ENCODE measurements at regions not wholly inside any gene's neighbourhood (a gene's known extent, or its start where the extent isn't known, plus 50 kb on each side); places are given as distances from the start of the nearest gene placed in this dataset.
A peak's percentile ranks its signal among the peaks of the same experiment; 100 is the strongest.
"Not testable (repeated sequence)": the region's sequence is repeated elsewhere in the genome, so short reads cannot be mapped to it uniquely, and the experiment has no call there.

DNA sequence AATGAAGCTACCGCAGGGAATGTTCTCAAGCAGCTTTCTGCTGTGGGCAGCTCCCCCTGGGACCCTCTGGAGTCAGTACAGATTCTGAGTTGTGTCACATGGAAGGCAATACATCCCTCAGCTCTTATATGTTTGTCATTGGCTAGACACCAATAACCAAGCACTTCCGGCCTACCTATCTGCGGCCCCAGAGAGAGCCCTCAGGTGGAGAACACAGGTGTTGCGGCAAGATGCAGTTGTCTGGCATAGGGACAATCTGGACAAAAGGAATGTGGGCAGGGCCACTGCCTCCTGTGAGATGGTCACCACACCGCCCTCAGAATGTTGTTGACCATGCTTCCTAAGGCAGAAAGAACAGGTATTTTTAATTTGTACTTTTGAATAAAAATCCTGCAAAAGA is 118.7 kb downstream of the BRMS1L start:
- DNase-seq (ENCODE audit: low read depth, low spot score) = no peak

DNA sequence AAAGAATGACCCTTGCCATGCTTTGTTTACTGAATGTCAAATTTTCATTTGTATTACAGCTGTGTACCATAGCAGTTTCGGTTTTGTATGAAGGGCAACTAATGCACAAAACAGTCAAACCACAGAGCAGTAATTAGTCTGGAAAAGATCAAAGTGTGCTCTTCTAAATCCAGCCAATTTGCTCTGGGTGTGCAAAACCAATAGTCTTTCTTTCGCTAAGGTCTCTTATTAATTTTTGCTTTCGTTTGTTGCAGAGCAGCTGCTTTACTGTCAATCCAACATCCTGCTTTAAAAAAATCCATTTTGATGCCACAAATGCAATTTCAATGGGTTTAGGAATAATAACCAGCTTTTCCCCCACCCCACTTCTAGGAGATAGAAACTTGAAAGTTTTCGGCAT is 114.2 kb downstream of the BRMS1L start:
- peak; percentile 43 for DNase-seq (ENCODE audit: low read depth, low spot score)

DNA sequence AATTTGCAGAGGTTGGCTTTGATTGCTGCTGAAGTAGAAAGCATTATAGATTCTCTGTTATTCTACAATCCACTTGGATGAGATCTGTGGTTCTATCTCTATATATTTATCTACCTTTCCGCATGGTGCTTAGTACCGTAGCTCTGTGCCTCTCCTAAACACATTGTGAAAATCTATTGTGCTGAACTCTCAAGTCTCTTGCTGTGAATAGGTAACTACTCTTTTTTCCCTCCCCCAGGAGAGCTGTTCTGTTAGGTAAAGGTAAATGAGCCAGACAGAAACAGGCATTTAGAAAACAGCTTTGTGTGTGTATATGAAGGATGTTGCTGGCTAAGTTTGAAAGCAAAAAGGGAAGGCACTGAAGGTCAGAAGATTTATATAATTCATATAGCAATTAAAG is 112.6 kb downstream of the BRMS1L start:
- DNase-seq (ENCODE audit: low read depth, low spot score) = no peak

DNA sequence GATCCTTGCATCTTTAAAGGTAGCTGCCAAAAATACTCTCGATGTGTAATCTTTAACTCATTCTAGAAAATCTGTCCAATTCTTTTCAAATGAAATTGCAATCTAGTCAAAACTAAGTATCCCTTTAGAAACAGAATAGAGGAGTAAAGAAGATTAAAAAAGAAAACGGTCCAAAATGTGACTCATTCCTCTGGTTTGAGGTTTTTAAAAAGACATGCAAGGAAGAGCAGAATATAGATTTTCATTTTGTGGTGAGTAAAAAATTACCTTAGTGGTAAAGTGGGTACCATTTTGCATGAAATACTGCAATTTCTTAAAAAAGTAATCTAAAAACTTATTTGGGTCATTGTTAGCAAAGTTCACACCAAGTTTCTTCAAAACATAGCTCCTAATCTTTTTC is 108.4 kb downstream of the BRMS1L start:
- DNase-seq (ENCODE audit: low read depth, low spot score) = peak; percentile 22

DNA sequence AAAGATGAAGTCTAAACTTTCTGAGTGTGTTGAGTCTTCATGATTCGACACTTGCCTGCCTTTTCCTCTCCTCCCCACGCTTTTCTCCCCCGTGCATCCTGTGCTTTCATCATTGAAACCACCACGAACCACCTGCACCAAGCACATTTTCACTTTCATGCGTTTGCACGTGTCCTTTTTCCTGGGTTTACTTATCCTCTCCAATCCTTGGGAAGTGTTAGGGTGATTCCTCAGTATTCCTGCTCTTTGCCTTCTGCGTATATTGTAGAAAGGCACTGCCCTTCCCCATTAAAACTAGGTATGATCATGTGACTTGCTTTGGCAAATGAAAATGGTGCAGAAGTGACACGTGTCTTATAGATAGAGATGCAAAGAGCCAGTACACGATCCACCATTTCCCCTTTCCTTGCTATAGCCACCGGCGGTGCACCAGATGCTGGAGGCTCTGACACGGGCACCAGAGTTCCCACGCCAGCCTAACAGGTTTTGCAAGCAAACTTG is 106.6 kb downstream of the BRMS1L start:
- no peak for DNase-seq (ENCODE audit: low read depth, low spot score)

DNA sequence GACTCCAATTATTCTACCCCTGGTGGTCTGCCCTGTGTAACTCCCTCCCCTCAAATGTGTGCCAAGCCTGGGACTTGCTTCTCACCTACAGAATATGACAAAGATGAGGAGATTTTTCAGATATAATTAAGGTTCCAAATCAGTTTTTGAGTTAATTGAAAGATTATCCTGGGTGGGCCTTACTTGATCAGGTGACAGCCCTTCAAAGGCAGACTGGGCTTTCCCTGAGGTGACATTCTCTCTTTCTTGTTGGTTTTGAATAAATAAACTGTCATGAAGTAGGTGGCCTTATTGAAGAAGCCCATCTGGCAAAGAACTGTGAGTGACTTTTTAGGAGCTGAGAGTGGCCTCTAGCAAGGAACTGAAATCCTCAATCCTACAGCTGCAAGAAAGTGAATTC is 106.0 kb downstream of the BRMS1L start:
- no peak for DNase-seq (ENCODE audit: low read depth, low spot score)

DNA sequence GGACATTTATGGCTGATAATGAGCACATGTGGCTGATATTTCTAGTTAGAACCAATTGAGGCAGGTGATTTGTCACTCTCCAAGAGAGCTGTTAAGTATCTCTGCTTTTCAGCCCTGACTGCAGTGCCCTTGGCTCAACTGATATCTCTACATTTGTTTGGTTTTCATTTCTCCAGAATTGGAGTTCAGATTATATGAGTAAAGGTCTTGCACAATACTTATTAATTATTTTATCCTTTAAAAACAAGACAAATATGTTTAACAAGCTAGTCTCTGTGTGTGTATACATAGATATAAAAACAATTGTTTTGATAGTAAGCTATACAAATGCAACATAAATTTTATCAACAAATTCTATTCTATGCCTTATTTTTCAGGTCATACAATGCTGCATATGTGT is 105.2 kb downstream of the BRMS1L start:
- no peak for DNase-seq (ENCODE audit: low read depth, low spot score)

DNA sequence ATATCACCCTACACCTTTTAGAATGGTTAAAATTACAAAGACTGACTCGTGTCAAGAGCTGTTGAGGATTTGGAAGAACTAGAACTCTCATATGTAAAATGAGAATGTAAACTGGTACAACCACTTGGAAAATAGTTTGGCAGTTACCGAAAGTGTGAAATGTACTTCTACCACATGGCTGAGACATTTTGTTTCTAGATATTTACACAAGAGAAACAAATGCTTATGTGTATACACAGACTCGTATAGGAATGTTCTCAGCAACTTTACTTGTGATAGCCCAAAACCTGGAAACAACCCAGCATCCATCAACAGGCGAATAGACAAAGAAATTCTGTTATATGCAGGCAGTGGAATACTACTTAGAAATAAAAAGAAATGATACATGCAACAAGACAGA is 103.0 kb downstream of the BRMS1L start:
- no peak for DNase-seq (ENCODE audit: low read depth, low spot score)

DNA sequence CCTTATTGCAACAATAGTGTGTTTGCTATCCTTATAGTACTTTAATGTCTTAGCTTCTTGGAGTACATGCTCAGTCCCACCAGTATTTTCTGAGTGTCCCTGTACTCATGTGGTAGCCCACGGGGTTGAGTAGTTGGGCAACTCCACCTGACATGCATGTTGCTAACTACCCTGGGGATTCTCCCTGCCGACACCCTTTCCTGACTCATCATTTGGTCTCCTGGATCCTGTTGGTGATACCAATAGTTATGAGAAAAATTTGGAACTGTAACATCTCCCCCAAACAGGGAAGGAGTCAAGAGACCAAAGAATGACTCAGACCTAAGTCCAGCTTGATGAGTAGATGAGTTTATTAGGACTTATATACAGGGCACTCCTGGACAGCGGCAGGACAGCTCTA is 101.6 kb downstream of the BRMS1L start:
- DNase-seq (ENCODE audit: low read depth, low spot score) = no peak

DNA sequence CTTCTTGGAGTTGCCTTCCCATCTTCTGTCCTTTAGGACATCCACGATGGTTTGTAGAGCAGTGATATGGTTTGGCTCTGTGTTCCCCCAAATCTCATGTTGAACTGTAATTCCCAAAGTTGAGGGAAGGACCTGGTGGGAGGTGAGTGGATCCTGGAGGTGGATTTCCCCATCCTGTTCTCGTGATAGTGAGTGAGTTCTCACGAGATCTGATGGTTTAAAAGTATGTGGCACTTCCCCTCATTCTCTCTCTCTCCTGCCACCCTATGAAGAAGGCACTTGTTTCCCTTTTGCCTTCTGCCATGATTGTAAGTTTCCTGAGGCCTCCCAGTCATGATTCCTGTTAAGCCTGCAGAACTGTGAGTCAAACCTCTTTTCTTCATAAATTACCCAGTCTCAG is 99.2 kb downstream of the BRMS1L start:
- DNase-seq (ENCODE audit: low read depth, low spot score) = no peak

DNA sequence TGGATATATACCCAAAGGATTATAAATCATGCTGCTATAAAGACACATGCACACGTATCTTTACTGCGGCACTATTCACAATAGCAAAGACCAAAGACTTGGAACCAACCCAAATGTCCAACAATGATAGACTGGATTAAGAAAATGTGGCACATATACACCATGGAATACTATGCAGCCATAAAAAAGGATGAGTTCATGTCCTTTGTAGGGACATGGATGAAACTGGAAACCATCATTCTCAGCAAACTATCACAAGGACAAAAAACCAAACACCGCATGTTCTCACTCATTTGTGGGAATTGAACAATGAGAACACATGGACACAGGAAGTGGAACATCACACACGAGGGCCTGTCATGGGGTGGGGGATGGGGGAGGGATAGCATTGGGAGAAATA is 96.5 kb downstream of the BRMS1L start:
- not testable (repeated sequence) for DNase-seq (ENCODE audit: low read depth, low spot score)

DNA sequence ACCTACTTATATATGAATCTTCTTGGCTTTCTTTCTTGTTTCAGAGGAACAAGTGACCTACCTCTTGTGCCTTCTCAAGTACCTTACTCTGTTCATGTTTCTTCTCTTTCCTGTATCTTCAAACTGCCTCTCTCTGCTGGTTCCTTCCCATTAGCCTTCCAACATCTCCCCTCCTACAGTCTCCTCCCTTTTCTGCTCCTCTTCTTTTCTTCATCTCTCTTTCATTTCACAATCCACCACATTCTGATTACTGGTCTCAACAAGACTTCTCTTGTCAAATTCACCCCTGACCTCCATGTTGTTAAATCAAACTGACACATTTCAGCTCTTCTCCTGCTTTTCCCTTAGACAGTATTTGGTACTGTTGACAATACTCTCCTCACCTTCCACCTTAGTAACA is 95.6 kb downstream of the BRMS1L start:
- no peak for DNase-seq (ENCODE audit: low read depth, low spot score)

Data from astrocyte of the hippocampus (primary cell).